Smooth muscle cell (in vitro differentiated cells): ENCODE measurements at regions not wholly inside any gene's neighbourhood (a gene's known extent, or its start where the extent isn't known, plus 50 kb on each side); places are given as distances from the start of the nearest gene placed in this dataset.

Experiments used
- DNase-seq: peaks from one replicate; lab custom pipeline; 2025; ENCODE audit not compliant: unreplicated experiment; lab: John Stamatoyannopoulos, UW
- H2AFZ ChIP-seq: fragments of 200-600 bp; sonication (generic); 2 replicates; pipeline ENCODE4 v1.6.0; 2016; ENCODE audit warnings: antibody characterized with exemption, low read depth, mild to moderate bottlenecking
- H3F3A ChIP-seq: fragments of 200-600 bp; sonication (generic); 2 replicates; pipeline ENCODE4 v1.6.0; 2017; ENCODE audit warnings: antibody characterized with exemption, low read depth
- H3K27ac ChIP-seq: fragments of 200-600 bp; sonication (generic); 2 replicates; pipeline ENCODE4 v1.5.1; 2016; ENCODE audit warnings: low read depth, mild to moderate bottlenecking
- H3K27me3 ChIP-seq: fragments of 200-600 bp; sonication (generic); 2 replicates; pipeline ENCODE4 v1.6.1; 2016; ENCODE audit warnings: low read depth, mild to moderate bottlenecking
- H3K36me3 ChIP-seq: fragments of 200-600 bp; sonication (generic); 2 replicates; pipeline ENCODE4 v1.5.1; 2016; ENCODE audit warnings: low read depth
- H3K4me1 ChIP-seq: fragments of 200-600 bp; sonication (generic); 2 replicates; pipeline ENCODE4 v1.5.1; 2016; ENCODE audit warnings: low read depth
- H3K4me2 ChIP-seq: fragments of 200-600 bp; sonication (generic); 2 replicates; pipeline ENCODE4 v1.6.0; 2016; ENCODE audit warnings: mild to moderate bottlenecking
- H3K4me3 ChIP-seq: fragments of 200-600 bp; sonication (generic); 2 replicates; pipeline ENCODE4 v1.5.1; 2016; ENCODE audit warnings: mild to moderate bottlenecking
- H3K79me2 ChIP-seq: fragments of 200-600 bp; sonication (generic); 2 replicates; pipeline ENCODE4 v1.6.0; 2016; ENCODE audit warnings: low read depth, mild to moderate bottlenecking
- H3K9ac ChIP-seq: fragments of 200-600 bp; sonication (generic); 2 replicates; pipeline ENCODE4 v1.6.0; 2016; ENCODE audit warnings: low read depth
- H3K9me3 ChIP-seq: fragments of 200-600 bp; sonication (generic); replicated peaks from 2 replicates; pipeline ENCODE4 v1.5.1; 2016; ENCODE audit warnings: low read depth
- H4K20me1 ChIP-seq: fragments of 200-600 bp; sonication (generic); 2 replicates; pipeline ENCODE4 v1.6.0; 2016; ENCODE audit warnings: low read depth
- CTCF ChIP-seq: fragments of 200-600 bp; sonication (generic); IDR thresholded peaks from 2 replicates; pipeline ENCODE4 v1.5.1; 2017; ENCODE audit warnings: borderline replicate concordance, mild to moderate bottlenecking, antibody characterized with exemption; ENCODE audit not compliant: insufficient read depth, poor library complexity, severe bottlenecking
- WGBS: methylation state at CpG from one replicate; pipeline ENCODE4 v1.1.7; 2016; ENCODE audit warnings: low lambda C conversion rate; 5-methylcytosine and 5-hydroxymethylcytosine counted together

GRCh38 chr18:78583739-78584458, 395.7 kb upstream of the SALL3 start:
- no peak overlapping the region for H3K9ac ChIP-seq
- no peaks in the 10 kb centered on the region for H3K9me3 ChIP-seq
- no peaks in the 10 kb centered on the region for H3K4me1 ChIP-seq
- H3K36me3 ChIP-seq: no peaks in the 10 kb centered on the region
- H3K27ac ChIP-seq: no peak overlapping the region
- no peak for DNase-seq
- H2AFZ ChIP-seq: no peak overlapping the region
- H3K4me3 ChIP-seq: no peak overlapping the region
- no peak overlapping the region for H3K4me2 ChIP-seq
- no peaks in the 10 kb centered on the region for H3F3A ChIP-seq
- 92% methylated on average over 23 of the region's 23 CpGs for WGBS
- TF ChIP-seq CTCF: no peak
- no peaks in the 10 kb centered on the region for H4K20me1 ChIP-seq
- H3K79me2 ChIP-seq: no peaks in the 10 kb centered on the region
- no peaks in the 10 kb centered on the region for H3K27me3 ChIP-seq

- no peaks in the 10 kb centered on the region for H3K79me2 ChIP-seq
- H3K4me3 ChIP-seq: no peak overlapping the region
- no peaks in the 10 kb centered on the region for H4K20me1 ChIP-seq
- H3K9me3 ChIP-seq: no peaks in the 10 kb centered on the region
- no peaks in the 10 kb centered on the region for H3F3A ChIP-seq
- H3K4me1 ChIP-seq: no peaks in the 10 kb centered on the region
- no peak overlapping the region for H2AFZ ChIP-seq
- no peak overlapping the region for H3K27ac ChIP-seq
- no peak overlapping the region for H3K9ac ChIP-seq
- H3K27me3 ChIP-seq: no peaks in the 10 kb centered on the region
- no peaks in the 10 kb centered on the region for H3K36me3 ChIP-seq
- H3K4me2 ChIP-seq: no peak overlapping the region
- WGBS: 89% methylated on average over 19 of the region's 19 CpGs
- no peak for TF ChIP-seq CTCF
- no peak for DNase-seq
Measured at GRCh38 chr18:78584459-78585022, 395.1 kb upstream of the SALL3 start.

GRCh38 chr18:78586586-78586985, 393.0 kb upstream of the SALL3 start:
- no peak overlapping the region for H3K9ac ChIP-seq

More at GRCh38 chr18:78586586-78586985, 393.0 kb upstream of the SALL3 start:
- no peaks in the 10 kb centered on the region for H3F3A ChIP-seq
- H4K20me1 ChIP-seq: no peaks in the 10 kb centered on the region
- H2AFZ ChIP-seq: no peak overlapping the region
- H3K4me2 ChIP-seq: no peak overlapping the region
- H3K27ac ChIP-seq: no peak overlapping the region
- H3K36me3 ChIP-seq: no peaks in the 10 kb centered on the region
- DNase-seq: no peak
- no peaks in the 10 kb centered on the region for H3K79me2 ChIP-seq
- no peaks in the 10 kb centered on the region for H3K27me3 ChIP-seq
- no peaks in the 10 kb centered on the region for H3K9me3 ChIP-seq
- H3K4me3 ChIP-seq: no peak overlapping the region
- no peaks in the 10 kb centered on the region for H3K4me1 ChIP-seq
- WGBS: 94% methylated on average over 7 of the region's 7 CpGs
- TF ChIP-seq CTCF: no peak
